ENCODE measurements at regions not wholly inside any gene's neighbourhood (a gene's known extent, or its start where the extent isn't known, plus 50 kb on each side); places are given as distances from the start of the nearest gene placed in this dataset.

- H3K9me3 ChIP-seq (ENCODE audit: control insufficient read depth in 2 of 3, insufficient read depth in 1 of 3, low read length in 3 of 3): peaks cover 0 to 10% (median 4%) of the 10 kb centered on the region in 3 donors
- H3K4me1 ChIP-seq (ENCODE audit: control insufficient read depth in 2 of 3, insufficient read depth in 2 of 3, low read depth in 1 of 3, low read length in 3 of 3): peaks cover 0 to 3% (median 2%) of the 10 kb centered on the region in 3 donors
- H3K9ac ChIP-seq (ENCODE audit: low read length in 3 of 3): no peak overlapping the region
- FAIRE-seq (no peak), DNase-seq (no peak)
- no peaks in the 10 kb centered on the region for H3K27me3 ChIP-seq (ENCODE audit: control insufficient read depth, insufficient read depth, low read length)
- no peaks in the 10 kb centered on the region for H3K36me3 ChIP-seq (ENCODE audit: control insufficient read depth in 2 of 3, insufficient read depth in 3 of 3, low read length in 3 of 3)
- intact Hi-C loops (cut with DNase I): no loop called here
- TF ChIP-seq CTCF (IDR thresholded peaks at IDR 0.05; ENCODE audit: borderline replicate concordance, extremely low read depth, insufficient read depth): no peak
- H3K27ac ChIP-seq (ENCODE audit: low read depth in 2 of 2, low read length in 2 of 2): no peak overlapping the region
- no peak overlapping the region for H3K4me3 ChIP-seq (ENCODE audit: low read length in 3 of 3)
Observed at GRCh38 chr16:86923656-86924055, 345.3 kb downstream of the FOXL1 start.

- intact Hi-C loops (cut with DNase I): no loop called here
- no peak for TF ChIP-seq CTCF (IDR thresholded peaks at IDR 0.05; ENCODE audit: borderline replicate concordance, extremely low read depth, insufficient read depth)
- H3K9me3 ChIP-seq (ENCODE audit: control insufficient read depth in 2 of 3, insufficient read depth in 1 of 3, low read length in 3 of 3): peaks cover 0 to 10% (median 4%) of the 10 kb centered on the region in 3 donors
- DNase-seq (no peak), FAIRE-seq (no peak)
- H3K4me1 ChIP-seq (ENCODE audit: control insufficient read depth in 2 of 3, insufficient read depth in 2 of 3, low read depth in 1 of 3, low read length in 3 of 3): peaks cover 0 to 3% (median 2%) of the 10 kb centered on the region in 3 donors
- H3K4me3 ChIP-seq (ENCODE audit: low read length in 3 of 3): no peak overlapping the region
- H3K36me3 ChIP-seq (ENCODE audit: control insufficient read depth in 2 of 3, insufficient read depth in 3 of 3, low read length in 3 of 3): no peaks in the 10 kb centered on the region
- H3K27me3 ChIP-seq (ENCODE audit: control insufficient read depth, insufficient read depth, low read length): no peaks in the 10 kb centered on the region
- no peak overlapping the region for H3K9ac ChIP-seq (ENCODE audit: low read length in 3 of 3)
- H3K27ac ChIP-seq (ENCODE audit: low read depth in 2 of 2, low read length in 2 of 2): no peak overlapping the region
Observed at GRCh38 chr16:86924537-86924936, 346.2 kb downstream of the FOXL1 start.

GRCh38 chr16:86925067-86925791 is 346.9 kb downstream of the FOXL1 start:
- no peak overlapping the region for H3K27ac ChIP-seq (ENCODE audit: low read depth in 2 of 2, low read length in 2 of 2)
- peaks cover 0 to 10% (median 4%) of the 10 kb centered on the region in 3 donors for H3K9me3 ChIP-seq (ENCODE audit: control insufficient read depth in 2 of 3, insufficient read depth in 1 of 3, low read length in 3 of 3)
- no peak overlapping the region for H3K4me3 ChIP-seq (ENCODE audit: low read length in 3 of 3)
- TF ChIP-seq CTCF (IDR thresholded peaks at IDR 0.05; ENCODE audit: borderline replicate concordance, extremely low read depth, insufficient read depth): no peak
- no peak overlapping the region for H3K9ac ChIP-seq (ENCODE audit: low read length in 3 of 3)
- intact Hi-C loops (cut with DNase I): no loop called here
- H3K36me3 ChIP-seq (ENCODE audit: control insufficient read depth in 2 of 3, insufficient read depth in 3 of 3, low read length in 3 of 3): no peaks in the 10 kb centered on the region
- peaks cover 0 to 3% (median 2%) of the 10 kb centered on the region in 3 donors for H3K4me1 ChIP-seq (ENCODE audit: control insufficient read depth in 2 of 3, insufficient read depth in 2 of 3, low read depth in 1 of 3, low read length in 3 of 3)
- DNase-seq (peak; percentile 80 to 97 (median 95)), FAIRE-seq (no peak)
- H3K27me3 ChIP-seq (ENCODE audit: control insufficient read depth, insufficient read depth, low read length): no peaks in the 10 kb centered on the region

All from kidney (tissue), 13 donors.